Astrocyte of the cerebellum (primary cell): ENCODE measurements at regions not wholly inside any gene's neighbourhood (a gene's known extent, or its start where the extent isn't known, plus 50 kb on each side); places are given as distances from the start of the nearest gene placed in this dataset.
"Not testable (repeated sequence)": the region's sequence is repeated elsewhere in the genome, so short reads cannot be mapped to it uniquely, and the experiment has no call there.

Experiments
- DNase-seq: peaks from one replicate; pipeline ENCODE4 v3.0.0-alpha.2; 2011; ENCODE audit warnings: low read depth
- H3K4me3 ChIP-seq: 2 replicates; pipeline ENCODE4 v1.5.1; 2011; ENCODE audit warnings: mild to moderate bottlenecking, low read depth, low read length, moderate library complexity
- in situ Hi-C: cut with HindIII; loops from 2 replicates; pipeline ENCODE4 v1.10.0; 2017; ENCODE audit warnings: low sequenced_read_pairs
- TF ChIP-seq, protein P1 (sequence below): IDR thresholded peaks from 2 replicates; pipeline ENCODE4 v1.5.1; 2012; ENCODE audit warnings: low read length, low read depth, moderate library complexity, mild to moderate bottlenecking; ENCODE audit errors: missing control alignments

DNA sequence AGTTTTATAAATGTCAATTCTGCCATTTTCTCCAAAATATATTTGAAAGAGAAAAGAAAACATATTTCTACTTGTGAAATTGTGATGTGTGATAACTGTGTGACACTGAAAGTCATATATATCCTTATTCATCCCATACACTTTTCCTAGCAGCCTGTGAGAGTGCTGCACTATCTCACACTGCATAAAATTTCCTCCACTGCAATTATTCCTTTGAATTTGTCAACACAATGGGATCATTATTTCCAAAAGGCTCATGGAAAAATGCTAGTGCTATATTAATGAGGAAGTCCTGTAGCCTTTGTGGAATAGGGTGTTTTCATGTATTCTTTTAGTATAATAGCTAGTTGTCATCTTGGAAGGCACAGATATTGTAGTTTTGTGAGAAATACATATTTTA, 504.1 kb downstream of the RPL10L start:
- no peak for DNase-seq
- in situ Hi-C loops = no loop called here
- H3K4me3 ChIP-seq = no peak overlapping the region
- TF ChIP-seq, protein P1, sequence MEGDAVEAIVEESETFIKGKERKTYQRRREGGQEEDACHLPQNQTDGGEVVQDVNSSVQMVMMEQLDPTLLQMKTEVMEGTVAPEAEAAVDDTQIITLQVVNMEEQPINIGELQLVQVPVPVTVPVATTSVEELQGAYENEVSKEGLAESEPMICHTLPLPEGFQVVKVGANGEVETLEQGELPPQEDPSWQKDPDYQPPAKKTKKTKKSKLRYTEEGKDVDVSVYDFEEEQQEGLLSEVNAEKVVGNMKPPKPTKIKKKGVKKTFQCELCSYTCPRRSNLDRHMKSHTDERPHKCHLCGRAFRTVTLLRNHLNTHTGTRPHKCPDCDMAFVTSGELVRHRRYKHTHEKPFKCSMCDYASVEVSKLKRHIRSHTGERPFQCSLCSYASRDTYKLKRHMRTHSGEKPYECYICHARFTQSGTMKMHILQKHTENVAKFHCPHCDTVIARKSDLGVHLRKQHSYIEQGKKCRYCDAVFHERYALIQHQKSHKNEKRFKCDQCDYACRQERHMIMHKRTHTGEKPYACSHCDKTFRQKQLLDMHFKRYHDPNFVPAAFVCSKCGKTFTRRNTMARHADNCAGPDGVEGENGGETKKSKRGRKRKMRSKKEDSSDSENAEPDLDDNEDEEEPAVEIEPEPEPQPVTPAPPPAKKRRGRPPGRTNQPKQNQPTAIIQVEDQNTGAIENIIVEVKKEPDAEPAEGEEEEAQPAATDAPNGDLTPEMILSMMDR = no peak

DNA sequence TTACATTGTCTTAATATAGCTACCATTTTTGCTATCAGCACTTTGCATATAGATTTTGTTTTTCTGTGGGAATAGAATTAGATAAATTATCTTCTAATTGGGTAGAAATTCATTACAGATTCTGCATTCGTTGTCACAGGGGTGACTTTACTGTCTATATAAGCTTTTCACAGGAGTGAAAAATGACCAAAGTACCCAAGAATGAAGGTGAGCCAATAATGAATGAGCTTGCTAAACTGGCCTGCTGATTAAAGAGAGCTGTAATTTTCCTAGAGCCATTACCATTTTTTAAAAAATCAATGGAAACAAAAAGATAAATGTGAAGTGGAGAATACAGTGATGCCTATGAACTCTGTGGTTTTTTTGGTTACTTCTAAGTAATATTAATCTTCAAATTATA, 504.6 kb downstream of the RPL10L start:
- TF ChIP-seq, protein P1 = no peak
- no peak overlapping the region for H3K4me3 ChIP-seq
- in situ Hi-C loops = no loop called here
- no peak for DNase-seq

- no peak overlapping the region for H3K4me3 ChIP-seq
- TF ChIP-seq, protein P1 = no peak
- in situ Hi-C loops = no loop called here
- no peak for DNase-seq
Measured at GRCh38 chr14:46140445-46140844, 511.1 kb downstream of the RPL10L start.

GRCh38 chr14:46139649-46140048, 511.9 kb downstream of the RPL10L start:
- no peak overlapping the region for H3K4me3 ChIP-seq
- no peak for DNase-seq
- TF ChIP-seq, protein P1 = no peak
- in situ Hi-C loops = no loop called here

GRCh38 chr14:46137786-46138185, 513.8 kb downstream of the RPL10L start:
- TF ChIP-seq, protein P1 = no peak
- DNase-seq = no peak
- in situ Hi-C loops = no loop called here
- no peak overlapping the region for H3K4me3 ChIP-seq

- no peak overlapping the region for H3K4me3 ChIP-seq
- no peak for DNase-seq
- in situ Hi-C loops = no loop called here
- TF ChIP-seq, protein P1 = no peak
Measured at GRCh38 chr14:46136456-46136855, 515.1 kb downstream of the RPL10L start.

DNA sequence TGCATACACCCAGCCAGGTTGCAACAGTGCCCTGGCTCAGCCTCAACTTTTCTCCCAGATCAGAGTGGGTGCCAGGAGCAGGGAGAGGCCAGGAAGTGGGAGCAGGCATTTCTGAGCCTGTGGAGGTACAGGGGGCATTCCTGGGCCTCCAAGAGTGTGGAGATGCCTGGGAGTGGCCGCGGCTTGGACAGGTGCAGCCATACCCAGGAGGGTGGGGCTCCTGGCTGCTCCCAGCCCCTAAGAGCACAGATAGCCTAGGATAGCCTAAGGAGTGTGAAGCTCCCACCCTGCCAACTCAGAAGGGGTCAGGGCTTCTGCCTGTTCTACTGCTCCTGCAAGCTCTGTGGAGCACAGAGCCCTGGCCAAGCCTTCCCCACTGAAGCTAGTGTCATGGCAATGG, 543.4 kb downstream of the RPL10L start:
- TF ChIP-seq, protein P1 = no peak
- no peak overlapping the region for H3K4me3 ChIP-seq
- in situ Hi-C loops = no loop called here

GRCh38 chr14:46100901-46101300, 550.7 kb downstream of the RPL10L start:
- DNase-seq, in situ Hi-C loops, H3K4me3 ChIP-seq: not testable (repeated sequence)

More for the DNA sequence above, 543.4 kb downstream of the RPL10L start:
- no peak for DNase-seq
